Middle frontal gyrus (tissue), 1 donor: ENCODE measurements at regions not wholly inside any gene's neighbourhood (a gene's known extent, or its start where the extent isn't known, plus 50 kb on each side); places are given as distances from the start of the nearest gene placed in this dataset.
"Not testable (repeated sequence)": the region's sequence is repeated elsewhere in the genome, so short reads cannot be mapped to it uniquely, and the experiment has no call there.

Experiments used
- DNase-seq: peaks from one replicate; pipeline ENCODE4 v3.0.0-alpha.2; 2015; ENCODE audit warnings: low spot score; ENCODE audit errors: extremely low spot score

GRCh38 chr4:118502967-118503366 is 150.2 kb upstream of the PRSS12 start:
- DNase-seq = not testable (repeated sequence)

DNA sequence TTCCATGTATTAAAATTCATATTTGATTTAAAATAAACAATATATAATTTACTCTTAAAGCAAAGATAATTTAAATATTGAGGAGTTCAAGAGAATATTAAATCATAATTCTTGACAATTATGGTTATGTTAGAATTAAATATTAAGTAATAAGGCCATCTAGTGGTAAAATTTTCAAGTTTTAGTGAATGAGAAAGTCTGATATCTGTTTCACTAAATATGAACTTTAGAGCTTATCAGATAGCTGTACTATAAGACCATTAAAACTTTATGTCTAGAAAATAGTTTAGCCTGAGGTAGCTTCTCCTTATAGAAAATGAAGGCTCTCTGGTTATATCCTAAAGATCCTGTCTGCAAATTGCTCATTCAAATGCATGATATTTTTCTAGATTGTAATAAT is 152.1 kb upstream of the PRSS12 start:
- peak; percentile 3 for DNase-seq

DNA sequence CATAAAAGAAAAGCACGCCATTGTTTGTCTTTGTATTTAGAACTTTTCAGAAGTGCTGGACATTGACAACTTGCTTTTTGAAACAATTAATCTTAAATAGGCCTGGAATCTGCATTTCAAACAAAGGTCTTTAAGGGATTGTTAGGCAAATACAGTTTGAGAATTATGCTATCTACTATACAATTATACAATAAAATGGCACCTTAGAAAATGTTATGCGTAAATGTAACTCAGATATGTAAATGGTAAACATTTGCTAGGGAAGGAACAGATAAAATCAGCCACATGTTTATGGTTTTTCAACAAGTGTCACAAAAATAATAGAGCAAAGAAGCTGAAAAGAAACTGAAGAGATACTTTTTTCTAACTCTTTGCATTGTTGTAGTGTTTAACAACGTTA is 152.7 kb upstream of the PRSS12 start:
- DNase-seq = not testable (repeated sequence)

- DNase-seq = not testable (repeated sequence)
Observed at GRCh38 chr4:118512870-118513269, 160.1 kb upstream of the PRSS12 start.

- not testable (repeated sequence) for DNase-seq
Observed at GRCh38 chr4:118514332-118514731, 161.5 kb upstream of the PRSS12 start.

DNA sequence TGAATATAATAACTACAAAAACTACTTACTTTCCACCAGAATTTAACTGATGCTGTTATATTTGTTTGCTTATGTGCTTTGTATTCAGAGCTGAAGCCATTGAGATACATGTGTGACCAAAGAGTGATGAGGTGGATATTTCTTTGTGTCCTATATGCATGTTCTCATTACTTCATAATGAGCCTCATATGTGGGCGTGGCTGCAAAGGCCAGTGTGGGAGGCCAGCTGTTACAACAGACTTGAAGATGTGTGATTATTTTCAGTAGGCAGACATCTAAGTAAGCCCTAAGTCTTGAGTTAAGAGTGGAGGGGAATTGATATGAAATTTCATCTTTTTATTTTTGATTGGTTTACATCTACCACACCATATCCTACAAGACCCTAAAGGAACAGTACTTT is 163.3 kb upstream of the PRSS12 start:
- not testable (repeated sequence) for DNase-seq

DNA sequence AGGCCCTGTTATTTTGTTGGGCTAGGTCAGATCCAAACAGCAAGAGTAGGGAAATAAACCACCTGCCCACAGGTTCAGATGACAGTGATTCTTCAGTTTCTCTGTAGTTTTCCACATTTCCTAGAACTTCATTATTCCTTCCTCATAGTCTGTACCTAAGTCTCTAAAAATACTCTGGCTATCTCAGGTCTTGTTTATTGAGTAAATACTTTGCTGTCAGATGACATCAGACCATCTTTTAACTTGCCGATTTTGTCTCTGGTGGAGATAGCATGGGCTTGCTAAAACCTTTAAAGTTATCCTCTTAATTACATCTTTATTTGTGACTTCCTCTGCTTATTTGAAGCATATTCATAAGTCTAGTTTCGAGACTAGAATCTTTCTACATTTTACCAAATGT is 155.1 kb upstream of the METTL14 start:
- DNase-seq = not testable (repeated sequence)

DNA sequence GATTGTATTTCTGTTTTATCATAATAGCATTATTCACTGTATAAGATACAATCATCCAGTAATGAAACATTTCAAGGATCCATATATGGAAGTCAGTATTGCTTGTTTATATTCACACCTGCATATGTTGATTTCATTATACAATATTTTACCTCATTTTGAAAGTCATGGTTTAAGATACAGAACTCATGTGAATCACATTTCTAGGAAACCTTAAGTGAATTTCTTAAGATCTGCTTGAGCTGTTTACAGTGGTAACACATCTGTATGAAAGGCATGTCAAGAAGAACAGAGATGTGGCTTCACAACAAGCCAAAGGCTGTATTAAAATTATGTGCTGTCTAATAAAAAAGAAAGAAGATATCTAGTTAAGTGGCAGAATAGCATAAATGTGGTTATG is 153.2 kb upstream of the METTL14 start:
- DNase-seq = not testable (repeated sequence)

- not testable (repeated sequence) for DNase-seq
Observed at GRCh38 chr4:118535788-118536187, 149.4 kb upstream of the METTL14 start.

- not testable (repeated sequence) for DNase-seq
Observed at GRCh38 chr4:118539412-118540077, 145.6 kb upstream of the METTL14 start.

GRCh38 chr4:118556576-118556975 is 128.6 kb upstream of the METTL14 start:
- not testable (repeated sequence) for DNase-seq

DNA sequence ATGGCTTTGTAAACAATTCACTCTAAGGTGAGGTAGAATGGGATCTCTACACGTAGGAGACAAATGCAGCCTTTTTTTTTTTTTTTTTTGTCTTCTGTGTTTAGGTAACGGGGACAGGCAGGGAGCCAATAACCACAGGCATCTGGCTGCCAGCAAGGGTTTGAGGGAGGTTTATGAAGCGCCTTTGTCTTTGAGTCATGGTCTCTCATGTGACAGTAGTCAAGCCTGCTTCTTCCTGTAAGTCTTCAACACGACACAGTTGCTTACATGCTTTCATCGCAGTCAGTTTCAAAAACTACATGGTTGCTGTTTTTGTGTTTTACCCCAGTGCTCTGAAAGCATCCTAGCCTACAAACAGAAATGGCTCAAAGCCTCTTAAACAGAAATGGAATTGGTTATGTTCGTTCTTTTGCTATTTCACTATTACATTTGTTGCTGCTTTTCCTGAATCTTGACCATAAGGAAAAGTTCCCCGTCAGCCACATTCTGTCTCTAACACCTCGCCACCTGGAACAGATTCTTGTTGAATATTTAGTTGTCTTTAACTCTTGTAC is 127.8 kb upstream of the METTL14 start:
- DNase-seq = no peak

- not testable (repeated sequence) for DNase-seq
Observed at GRCh38 chr4:118558188-118558587, 127.0 kb upstream of the METTL14 start.

DNA sequence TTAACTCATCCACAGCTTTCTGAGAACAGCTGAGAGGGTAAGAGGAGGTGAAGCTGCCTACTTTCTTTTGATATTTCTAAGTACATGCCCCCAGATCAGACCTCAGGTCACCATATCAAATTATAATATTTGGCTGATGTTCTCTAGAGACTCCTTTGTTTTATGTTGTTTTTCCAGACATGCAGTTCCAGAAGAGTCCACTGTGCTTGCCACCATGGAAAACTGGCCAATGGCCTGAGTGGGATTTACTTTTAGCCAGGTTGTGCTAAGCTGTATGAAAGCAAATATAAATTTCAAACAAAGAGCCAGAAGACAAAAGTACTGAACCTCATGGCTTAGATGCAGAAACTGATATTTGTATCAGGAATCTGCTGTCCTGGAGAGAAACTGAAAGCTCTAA is 123.6 kb upstream of the METTL14 start:
- not testable (repeated sequence) for DNase-seq

DNA sequence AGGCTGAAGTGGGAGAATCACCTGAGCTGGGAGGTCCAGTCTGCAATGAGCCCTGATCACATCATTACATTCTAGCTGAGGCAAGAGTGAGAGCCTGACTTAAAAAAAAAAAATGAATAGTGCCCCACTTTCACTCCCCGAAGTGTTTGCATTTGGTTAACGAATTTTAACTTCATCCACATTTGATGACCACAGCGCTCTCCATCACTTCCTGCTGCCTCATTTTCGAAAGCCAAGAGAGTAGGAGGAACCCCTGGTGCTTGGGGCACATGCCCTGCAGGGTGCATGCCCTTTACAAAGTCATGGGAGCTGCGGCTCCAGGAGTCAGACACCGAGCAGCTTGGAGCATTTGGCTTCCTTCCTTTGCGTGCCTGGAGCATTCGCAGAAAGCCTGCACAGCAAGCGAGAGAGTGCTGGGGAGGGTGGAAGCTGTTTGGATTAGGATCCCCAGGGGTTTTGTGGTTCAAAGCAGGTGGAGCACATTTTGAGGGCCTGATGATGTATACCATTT is 119.1 kb upstream of the METTL14 start:
- not testable (repeated sequence) for DNase-seq

DNA sequence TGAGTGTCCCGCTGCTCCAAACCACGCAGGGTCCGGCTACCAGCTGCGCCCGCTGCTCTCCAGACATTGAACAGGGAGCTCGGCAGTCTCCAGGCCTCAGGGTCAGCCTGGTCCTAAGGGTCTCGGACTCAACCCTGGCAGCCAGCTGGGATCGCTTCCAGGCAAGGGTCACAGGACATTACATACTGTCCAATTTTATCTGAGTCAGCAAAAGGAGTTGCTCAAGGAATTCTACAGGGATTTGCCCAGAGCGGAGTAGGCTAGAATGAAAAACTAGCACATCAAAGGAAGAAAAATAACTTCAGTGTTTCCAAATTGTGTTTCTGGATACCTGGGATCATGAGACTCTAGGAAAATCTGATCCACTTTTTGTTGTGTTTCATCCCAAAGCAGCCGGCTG is 112.2 kb upstream of the METTL14 start:
- not testable (repeated sequence) for DNase-seq

- not testable (repeated sequence) for DNase-seq
Observed at GRCh38 chr4:118574251-118574913, 110.8 kb upstream of the METTL14 start.

DNA sequence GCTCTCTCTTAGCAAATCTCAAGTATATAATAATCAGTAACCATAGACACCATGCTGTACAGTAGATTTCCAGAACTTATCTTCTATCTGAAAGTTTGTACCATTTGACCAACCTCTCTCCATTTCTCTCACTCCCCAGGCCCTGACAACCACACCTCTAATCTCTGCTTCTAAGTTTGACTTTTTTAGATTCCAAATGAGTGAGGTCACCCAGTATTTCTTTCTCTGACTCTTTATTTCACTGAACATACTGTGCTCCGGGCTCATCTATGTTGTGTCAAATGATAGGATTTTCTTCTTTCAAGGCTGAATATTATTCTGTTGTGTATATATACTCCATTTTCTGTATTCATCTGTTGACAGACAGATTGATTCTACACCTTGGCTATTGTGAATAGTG is 110.1 kb upstream of the METTL14 start:
- DNase-seq = not testable (repeated sequence)

DNA sequence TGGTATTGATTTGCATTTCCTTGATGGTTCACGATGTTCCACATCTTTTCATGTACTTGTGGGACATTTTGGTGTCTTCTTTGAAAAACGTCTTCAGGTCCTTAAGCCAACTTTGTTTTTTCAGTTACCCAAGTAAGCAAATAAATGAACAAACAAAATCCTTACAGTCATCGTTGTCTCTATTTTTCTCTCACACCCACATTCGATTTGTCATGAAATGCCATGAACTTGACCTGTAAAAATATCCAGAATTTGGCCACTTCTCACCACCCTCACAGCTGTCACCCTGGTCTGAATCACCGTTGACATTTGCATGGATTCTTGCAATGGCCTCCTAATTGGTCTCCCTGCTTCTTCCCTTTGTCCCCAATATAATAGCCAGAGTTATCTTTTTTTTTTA is 109.5 kb upstream of the METTL14 start:
- not testable (repeated sequence) for DNase-seq

- not testable (repeated sequence) for DNase-seq
Observed at GRCh38 chr4:118576709-118577219, 108.4 kb upstream of the METTL14 start.

DNA sequence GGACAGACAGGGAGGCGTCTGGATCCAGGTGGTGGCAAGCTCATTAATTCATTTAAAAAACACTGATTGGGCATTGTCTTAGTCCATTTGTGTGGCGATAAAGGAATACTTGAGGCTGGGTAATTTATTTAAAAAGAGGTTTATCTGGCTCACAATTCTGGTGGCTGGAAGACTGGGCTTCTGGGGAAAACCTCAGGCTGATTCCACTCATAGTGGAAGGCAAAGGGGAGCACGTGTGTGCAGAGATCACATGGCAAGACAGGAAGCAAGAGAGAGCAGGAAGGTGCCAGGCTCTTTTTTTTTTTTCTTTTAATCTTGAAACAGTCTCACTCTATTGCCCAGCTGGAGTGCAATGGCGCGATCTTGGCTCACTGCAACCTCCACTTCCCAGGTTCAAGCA is 100.2 kb upstream of the METTL14 start:
- DNase-seq = no peak

DNA sequence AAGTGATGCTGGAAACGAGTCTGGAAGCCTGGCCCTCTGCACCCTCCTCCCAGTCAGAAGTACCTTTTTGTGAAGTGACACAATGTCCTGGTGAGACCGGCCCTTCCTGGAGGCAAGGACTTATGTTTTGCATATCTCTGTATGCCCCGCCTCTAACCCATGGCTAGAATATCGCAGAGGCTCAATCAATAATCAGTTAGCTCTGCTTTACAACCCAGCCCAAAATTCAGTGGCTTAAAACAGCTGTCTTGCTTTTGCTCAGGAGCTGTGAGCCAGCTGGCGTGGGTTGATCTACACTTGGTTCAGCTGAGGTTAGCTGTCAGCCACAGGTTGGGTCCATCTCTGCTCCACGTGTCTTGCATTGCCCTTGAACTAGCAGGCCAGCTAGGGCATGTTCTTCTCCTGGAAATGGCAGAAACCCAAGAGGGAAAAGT is 98.8 kb upstream of the METTL14 start:
- DNase-seq = no peak
